GM19455 (cell line): ENCODE measurements at regions not wholly inside any gene's neighbourhood (a gene's known extent, or its start where the extent isn't known, plus 50 kb on each side); places are given as distances from the start of the nearest gene placed in this dataset.
A peak's percentile ranks its signal among the peaks of the same experiment; 100 is the strongest.

Experiments
- ATAC-seq: cut with Tn5 transposase; IDR thresholded peaks from one replicate; pipeline ENCODE4 v1.9.1; 2021; ENCODE audit not compliant: unreplicated experiment

- no peak for ATAC-seq
Measured at GRCh38 chr14:25197885-25198284, 147.9 kb upstream of the STXBP6 start.

GRCh38 chr14:25180221-25180620, 130.3 kb upstream of the STXBP6 start:
- no peak for ATAC-seq

GRCh38 chr14:25178255-25178654, 128.3 kb upstream of the STXBP6 start:
- no peak for ATAC-seq

GRCh38 chr14:25150934-25151790, 101.2 kb upstream of the STXBP6 start:
- ATAC-seq = peak; percentile 61

- ATAC-seq = no peak
Measured at GRCh38 chr14:25150401-25150800, 100.5 kb upstream of the STXBP6 start.

- no peak for ATAC-seq
Measured at GRCh38 chr14:25140411-25140810, 90.5 kb upstream of the STXBP6 start.

GRCh38 chr14:25136811-25137210, 86.9 kb upstream of the STXBP6 start:
- no peak for ATAC-seq

GRCh38 chr14:25134184-25134583, 84.2 kb upstream of the STXBP6 start:
- no peak for ATAC-seq

GRCh38 chr14:25132732-25133422, 82.9 kb upstream of the STXBP6 start:
- ATAC-seq = peak; percentile 82

- ATAC-seq = no peak
Measured at GRCh38 chr14:25132094-25132493, 82.1 kb upstream of the STXBP6 start.

- no peak for ATAC-seq
Measured at GRCh38 chr14:25122843-25123242, 72.9 kb upstream of the STXBP6 start.

- ATAC-seq = no peak
Measured at GRCh38 chr14:25122211-25122610, 72.3 kb upstream of the STXBP6 start.

- no peak for ATAC-seq
Measured at GRCh38 chr14:25121337-25122129, 71.6 kb upstream of the STXBP6 start.

- ATAC-seq = no peak
Measured at GRCh38 chr14:25120261-25120660, 70.3 kb upstream of the STXBP6 start.

- no peak for ATAC-seq
Measured at GRCh38 chr14:25118671-25119070, 68.7 kb upstream of the STXBP6 start.

- no peak for ATAC-seq
Measured at GRCh38 chr14:25117342-25117741, 67.4 kb upstream of the STXBP6 start.

- no peak for ATAC-seq
Measured at GRCh38 chr14:25116607-25117006, 66.7 kb upstream of the STXBP6 start.

- no peak for ATAC-seq
Measured at GRCh38 chr14:25113394-25113793, 63.4 kb upstream of the STXBP6 start.

GRCh38 chr14:25111061-25111601, 61.2 kb upstream of the STXBP6 start:
- no peak for ATAC-seq

- no peak for ATAC-seq
Measured at GRCh38 chr14:25110106-25110505, 60.2 kb upstream of the STXBP6 start.

GRCh38 chr14:25108959-25109358, 59.0 kb upstream of the STXBP6 start:
- ATAC-seq = no peak
